ENCODE measurements at regions not wholly inside any gene's neighbourhood (a gene's known extent, or its start where the extent isn't known, plus 50 kb on each side); places are given as distances from the start of the nearest gene placed in this dataset.

- Histone ChIP-seq H2AFZ (ENCODE audit: low read depth) (no peak overlapping the region), H3K4me3 (IDR thresholded peaks at IDR 0.05; ENCODE audit: insufficient read depth, low read depth, low read length) (no peak overlapping the region), H3K27ac (no peak overlapping the region), H3K4me2 (no peak overlapping the region), H3K36me3 (ENCODE audit: insufficient read depth) (no peaks in the 10 kb centered on the region), H4K20me1 (ENCODE audit: insufficient read depth) (no peaks in the 10 kb centered on the region), H3K9ac (no peak overlapping the region), H3K27me3 (ENCODE audit: insufficient read depth, low read depth) (no peaks in the 10 kb centered on the region), H3K4me1 (ENCODE audit: low read depth, poor library complexity, severe bottlenecking) (no peaks in the 10 kb centered on the region), H3K79me2 (ENCODE audit: insufficient read depth, low read depth) (no peaks in the 10 kb centered on the region)
- no peak for TF ChIP-seq CTCF (conservative IDR thresholded peaks at IDR 0.05; ENCODE audit: low read depth, low read length)
These were observed 282.9 kb upstream of the FLRT2 start for GRCh38 chr14:85247071-85247470.

- H3K79me2 ChIP-seq (ENCODE audit: insufficient read depth, low read depth): no peaks in the 10 kb centered on the region
- no peak overlapping the region for H3K27ac ChIP-seq
- H3K4me2 ChIP-seq: no peak overlapping the region
- no peak overlapping the region for H2AFZ ChIP-seq (ENCODE audit: low read depth)
- no peak overlapping the region for H3K4me3 ChIP-seq (IDR thresholded peaks at IDR 0.05; ENCODE audit: insufficient read depth, low read depth, low read length)
- no peaks in the 10 kb centered on the region for H3K4me1 ChIP-seq (ENCODE audit: low read depth, poor library complexity, severe bottlenecking)
- H4K20me1 ChIP-seq (ENCODE audit: insufficient read depth): no peaks in the 10 kb centered on the region
- TF ChIP-seq CTCF (conservative IDR thresholded peaks at IDR 0.05; ENCODE audit: low read depth, low read length): no peak
- H3K27me3 ChIP-seq (ENCODE audit: insufficient read depth, low read depth): no peaks in the 10 kb centered on the region
- H3K9ac ChIP-seq: no peak overlapping the region
- H3K36me3 ChIP-seq (ENCODE audit: insufficient read depth): no peaks in the 10 kb centered on the region
These were observed 280.9 kb upstream of the FLRT2 start for GRCh38 chr14:85248881-85249635.

- no peak overlapping the region for H3K9ac ChIP-seq
- no peak overlapping the region for H3K4me3 ChIP-seq (IDR thresholded peaks at IDR 0.05; ENCODE audit: insufficient read depth, low read depth, low read length)
- H4K20me1 ChIP-seq (ENCODE audit: insufficient read depth): no peaks in the 10 kb centered on the region
- no peaks in the 10 kb centered on the region for H3K27me3 ChIP-seq (ENCODE audit: insufficient read depth, low read depth)
- TF ChIP-seq CTCF (conservative IDR thresholded peaks at IDR 0.05; ENCODE audit: low read depth, low read length): no peak
- H3K36me3 ChIP-seq (ENCODE audit: insufficient read depth): no peaks in the 10 kb centered on the region
- H3K79me2 ChIP-seq (ENCODE audit: insufficient read depth, low read depth): no peaks in the 10 kb centered on the region
- no peak overlapping the region for H3K27ac ChIP-seq
- H3K4me1 ChIP-seq (ENCODE audit: low read depth, poor library complexity, severe bottlenecking): no peaks in the 10 kb centered on the region
- H2AFZ ChIP-seq (ENCODE audit: low read depth): no peak overlapping the region
- no peak overlapping the region for H3K4me2 ChIP-seq
These were observed 279.3 kb upstream of the FLRT2 start for GRCh38 chr14:85250414-85251189.

GRCh38 chr14:85252011-85252410, 277.9 kb upstream of the FLRT2 start:
- no peaks in the 10 kb centered on the region for H3K36me3 ChIP-seq (ENCODE audit: insufficient read depth)

More at GRCh38 chr14:85252011-85252410, 277.9 kb upstream of the FLRT2 start:
- no peak for TF ChIP-seq CTCF (conservative IDR thresholded peaks at IDR 0.05; ENCODE audit: low read depth, low read length)
- H3K79me2 ChIP-seq (ENCODE audit: insufficient read depth, low read depth): no peaks in the 10 kb centered on the region
- no peak overlapping the region for H3K4me2 ChIP-seq
- no peak overlapping the region for H2AFZ ChIP-seq (ENCODE audit: low read depth)
- H3K27ac ChIP-seq: no peak overlapping the region
- no peaks in the 10 kb centered on the region for H4K20me1 ChIP-seq (ENCODE audit: insufficient read depth)
- H3K27me3 ChIP-seq (ENCODE audit: insufficient read depth, low read depth): no peaks in the 10 kb centered on the region
- no peak overlapping the region for H3K9ac ChIP-seq
- no peak overlapping the region for H3K4me3 ChIP-seq (IDR thresholded peaks at IDR 0.05; ENCODE audit: insufficient read depth, low read depth, low read length)
- no peaks in the 10 kb centered on the region for H3K4me1 ChIP-seq (ENCODE audit: low read depth, poor library complexity, severe bottlenecking)
